IMR-90 (cell line): ENCODE measurements at regions not wholly inside any gene's neighbourhood (a gene's known extent, or its start where the extent isn't known, plus 50 kb on each side); places are given as distances from the start of the nearest gene placed in this dataset.
A peak's percentile ranks its signal among the peaks of the same experiment; 100 is the strongest.

ENCODE experiments used
- ATAC-seq: fragments of 200-7000 bp; cut with Tn5 transposase; 2 replicates; pipeline ENCODE4 v1.9.1; 2020; ENCODE audit warnings: low read depth, mild to moderate bottlenecking, moderate library complexity
- BruUV-seq: library from RNA; stranded (reverse); fragments of 400-500 nt; replicated peaks from 2 replicates; lab custom pipeline; 2021; lab: Mats Ljungman, UMichigan
- CTCF ChIA-PET: fragments of 300-600 bp; formaldehyde crosslinking; extraction: SDS; loops from one replicate; lab custom pipeline; 2021; ENCODE audit warnings: antibody characterized with exemption; lab: Yijun Ruan, JAX
- POLR2A ChIA-PET: fragments of 300-600 bp; sonication (Branson Sonifier 250); formaldehyde crosslinking; loops from one replicate; lab custom pipeline; 2022; ENCODE audit warnings: antibody characterized with exemption; ENCODE audit not compliant: unreplicated experiment; lab: Charles Lee
- DNase-seq: peaks from one replicate; pipeline ENCODE4 v3.0.0; 2013
- H2AFZ ChIP-seq: replicated peaks from 2 replicates; pipeline ENCODE3; 2013; ENCODE audit warnings: low read length, mild to moderate bottlenecking; ENCODE audit not compliant: poor library complexity
- H2AK5ac ChIP-seq: 2 replicates; pipeline ENCODE4 v1.6.1; 2013; ENCODE audit warnings: low read depth, low read length, inconsistent platforms
- H2AK9ac ChIP-seq: replicated peaks from 2 replicates; pipeline ENCODE3; 2013; ENCODE audit warnings: mild to moderate bottlenecking, low read depth, low read length, moderate library complexity; ENCODE audit not compliant: poor library complexity
- H2BK120ac ChIP-seq: 2 replicates; pipeline ENCODE4 v1.6.1; 2013; ENCODE audit warnings: low read depth, low read length, inconsistent platforms
- H2BK15ac ChIP-seq: 3 replicates; pipeline ENCODE4 v1.6.1; 2013; ENCODE audit warnings: low read depth, low read length, inconsistent platforms
- H2BK20ac ChIP-seq: 2 replicates; pipeline ENCODE4 v1.6.1; 2013; ENCODE audit warnings: low read depth, mild to moderate bottlenecking, inconsistent platforms, low read length, moderate library complexity
- H2BK5ac ChIP-seq: 2 replicates; pipeline ENCODE4 v1.6.1; 2013; ENCODE audit warnings: mild to moderate bottlenecking, low read depth, low read length, inconsistent platforms; ENCODE audit not compliant: poor library complexity, severe bottlenecking
- H3K14ac ChIP-seq: replicated peaks from 2 replicates; pipeline ENCODE4 v1.6.1; 2013; ENCODE audit warnings: low read depth, low read length, inconsistent platforms
- H3K18ac ChIP-seq: 2 replicates; pipeline ENCODE4 v1.6.1; 2013; ENCODE audit warnings: low read depth, low read length, control low read depth
- H3K23ac ChIP-seq: 2 replicates; pipeline ENCODE4 v1.6.1; 2013; ENCODE audit warnings: low read depth, low read length, inconsistent platforms
- H3K27ac ChIP-seq: 2 replicates; pipeline ENCODE4 v1.5.1; 2013; ENCODE audit warnings: mild to moderate bottlenecking, control low read depth, low read length; ENCODE audit not compliant: insufficient read depth
- H3K27me3 ChIP-seq: 2 replicates; pipeline ENCODE4 v1.6.1; 2013; ENCODE audit warnings: low read length; ENCODE audit not compliant: control insufficient read depth, insufficient read depth
- H3K36me3 ChIP-seq: 2 replicates; pipeline ENCODE4 v1.6.1; 2013; ENCODE audit warnings: low read length, mixed read lengths; ENCODE audit not compliant: control insufficient read depth, insufficient read depth
- H3K4ac ChIP-seq: 2 replicates; pipeline ENCODE4 v1.6.1; 2013; ENCODE audit warnings: low read depth, low read length, inconsistent platforms
- H3K4me1 ChIP-seq: 2 replicates; pipeline ENCODE4 v1.6.1; 2013; ENCODE audit warnings: low read length, mixed read lengths; ENCODE audit not compliant: control insufficient read depth, insufficient read depth
- H3K4me2 ChIP-seq: 2 replicates; pipeline ENCODE4 v1.6.1; 2013; ENCODE audit warnings: low read depth, mild to moderate bottlenecking, control low read depth, low read length, moderate library complexity
- H3K4me3 ChIP-seq: 2 replicates; pipeline ENCODE4 v1.5.1; 2013; ENCODE audit warnings: low read depth, mild to moderate bottlenecking, control low read depth, low read length, moderate library complexity; ENCODE audit not compliant: insufficient read depth
- H3K56ac ChIP-seq: 2 replicates; pipeline ENCODE4 v1.6.1; 2013; ENCODE audit warnings: low read length, inconsistent platforms; ENCODE audit not compliant: insufficient read depth; ENCODE audit errors: extremely low read depth
- H3K79me1 ChIP-seq, 2 experiments: 2 replicates each; pipeline ENCODE4 v1.6.1; 2013; ENCODE audit warnings: low read length in 2 of 2, inconsistent platforms in 1 of 2, low read depth in 1 of 2
- H3K9ac ChIP-seq: 2 replicates; pipeline ENCODE4 v1.6.1; 2013; ENCODE audit warnings: low read depth, low read length, control low read depth
- H3K9me1 ChIP-seq: 2 replicates; pipeline ENCODE4 v1.6.1; 2013; ENCODE audit warnings: low read length, inconsistent platforms; ENCODE audit not compliant: insufficient read depth
- H3K9me3 ChIP-seq: 2 replicates; pipeline ENCODE4 v1.6.1; 2013; ENCODE audit warnings: low read length; ENCODE audit not compliant: control insufficient read depth, insufficient read depth
- H4K20me1 ChIP-seq: 2 replicates; pipeline ENCODE4 v1.6.1; 2013; ENCODE audit warnings: low read length, inconsistent platforms; ENCODE audit not compliant: insufficient read depth
- H4K5ac ChIP-seq: 2 replicates; pipeline ENCODE4 v1.6.1; 2013; ENCODE audit warnings: mild to moderate bottlenecking, low read depth, low read length, control low read depth
- H4K8ac ChIP-seq, 2 experiments: 2 replicates each; pipeline ENCODE4 v1.6.1; 2013; ENCODE audit warnings: low read depth in 2 of 2, low read length in 2 of 2, control low read depth in 1 of 2, inconsistent platforms in 1 of 2
- H4K91ac ChIP-seq: 2 replicates; pipeline ENCODE4 v1.6.1; 2013; ENCODE audit warnings: low read depth, low read length, inconsistent platforms; ENCODE audit not compliant: insufficient read depth
- CEBPB ChIP-seq: IDR thresholded peaks from 2 replicates; pipeline ENCODE4 v1.6.1; 2012; ENCODE audit warnings: low read depth, low read length, improper control_type of control experiment
- MAFK ChIP-seq: IDR thresholded peaks from 2 replicates; pipeline ENCODE4 v1.6.1; 2012; ENCODE audit warnings: low read depth, low read length, improper control_type of control experiment
- RFX5 ChIP-seq: IDR thresholded peaks from 2 replicates; pipeline ENCODE4 v1.8.0; 2012; ENCODE audit warnings: low read depth, mild to moderate bottlenecking, low read length, moderate library complexity
- WGBS, 2 experiments: methylation state at CpG; one replicate each; pipeline versions ENCODE4 v1.1.5 to v1.1.7; 2013; ENCODE audit warnings: missing lambda C conversion rate in 2 of 2; ENCODE audit not compliant: insufficient read length in 1 of 2; ENCODE audit errors: extremely low coverage in 2 of 2; 5-methylcytosine and 5-hydroxymethylcytosine counted together
- dilution Hi-C: fragments of 300-500 bp; cut with HindIII; formaldehyde crosslinking; loops from one replicate; pipeline ENCODE4 v1.14.3; 2018; ENCODE audit warnings: low sequenced_read_pairs; ENCODE audit not compliant: unreplicated experiment
- in situ Hi-C: fragments of 300-500 bp; cut with MboI; formaldehyde crosslinking; loops from 3 replicates; pipeline ENCODE4 v1.14.3; 2019; ENCODE audit warnings: low sequenced_read_pairs, inconsistent platforms, mixed read lengths
- intact Hi-C: fragments of 100-400 bp; cut with micrococcal nuclease; formaldehyde crosslinking; loops from 2 replicates; pipeline ENCODE4 v1.10.0; 2022

DNA sequence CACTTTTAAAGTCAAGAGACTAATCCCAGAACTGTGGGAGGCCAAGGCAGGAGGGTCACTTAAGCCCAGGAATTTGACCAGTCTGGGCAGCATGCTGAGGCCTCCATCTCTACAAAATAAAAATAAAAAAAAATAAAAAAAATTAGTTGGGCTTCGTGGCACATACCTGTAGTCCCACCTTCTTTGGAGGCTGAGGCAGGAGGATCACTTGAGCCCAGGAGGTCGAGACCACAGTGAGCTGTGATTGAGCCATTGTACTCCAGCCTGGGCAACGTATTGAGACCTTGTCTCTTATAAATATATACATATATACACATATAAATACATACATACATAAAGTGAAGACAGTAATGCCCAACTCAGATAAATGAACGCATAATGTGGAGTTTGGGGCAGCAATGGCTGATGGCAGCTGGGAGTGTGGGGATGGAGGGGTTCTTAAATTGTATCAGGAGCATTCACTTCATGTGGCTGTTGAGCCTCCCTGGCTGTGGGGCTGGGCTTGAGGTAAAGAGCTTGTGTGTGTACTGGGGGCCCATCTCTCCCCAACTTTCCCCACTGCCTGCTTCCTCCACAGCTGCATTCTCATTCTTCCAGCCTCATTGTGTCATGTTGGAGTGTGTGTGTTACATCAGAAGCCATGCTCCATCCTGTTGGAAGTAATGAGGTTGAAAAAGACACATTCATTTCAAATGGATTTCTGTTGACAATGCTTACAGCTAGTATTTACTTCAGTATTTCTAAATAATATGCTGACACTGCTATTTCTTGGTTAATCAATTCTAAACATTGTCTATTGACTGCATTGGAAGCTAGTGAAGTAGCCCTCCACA lies 96.5 kb upstream of the HS6ST1 start:
- ATAC-seq, result no peak
- no peak for DNase-seq
- Histone ChIP-seq H3K9ac (no peak overlapping the region), H4K5ac (no peak overlapping the region), H3K36me3 (no peaks in the 10 kb centered on the region), H4K20me1 (no peaks in the 10 kb centered on the region), H2BK15ac (no peak overlapping the region), H3K27ac (no peak overlapping the region), H4K8ac (no peak overlapping the region), H2AK9ac (no peak overlapping the region), H3K4me1 (no peaks in the 10 kb centered on the region), H3K14ac (no peak overlapping the region), H3K79me1 (no peaks in the 10 kb centered on the region), H3K4me3 (no peak overlapping the region), H4K91ac (no peak overlapping the region), H3K56ac (no peak overlapping the region), H3K27me3 (no peaks in the 10 kb centered on the region), H3K23ac (no peak overlapping the region), H3K4me2 (no peak overlapping the region), H2BK120ac (no peak overlapping the region), H3K18ac (no peak overlapping the region), H2BK20ac (no peak overlapping the region), H3K9me1 (no peaks in the 10 kb centered on the region), H3K9me3 (peaks cover 2% of the 10 kb centered on the region; the same call in 1 of the 2 replicates), H2AK5ac (no peak overlapping the region; the same call in 1 of the 2 replicates), H2AFZ (no peak overlapping the region), H3K4ac (no peak overlapping the region), H2BK5ac (no peak overlapping the region)
- CTCF ChIA-PET, result no interaction called here
- no CpG with 5 or more reads among the region's 4 CpGs for WGBS, 2 experiments
- POLR2A ChIA-PET, result no interaction called here
- no TSS peak for BruUV-seq
- dilution Hi-C loops (no loop called here), intact Hi-C loops (no loop called here), in situ Hi-C loops (no loop called here)
- TF ChIP-seq MAFK (peak; percentile 99), RFX5 (no peak), CEBPB (no peak)
